ENCODE measurements at regions not wholly inside any gene's neighbourhood (a gene's known extent, or its start where the extent isn't known, plus 50 kb on each side); places are given as distances from the start of the nearest gene placed in this dataset.
"Not testable (repeated sequence)": the region's sequence is repeated elsewhere in the genome, so short reads cannot be mapped to it uniquely, and the experiment has no call there.

DNA sequence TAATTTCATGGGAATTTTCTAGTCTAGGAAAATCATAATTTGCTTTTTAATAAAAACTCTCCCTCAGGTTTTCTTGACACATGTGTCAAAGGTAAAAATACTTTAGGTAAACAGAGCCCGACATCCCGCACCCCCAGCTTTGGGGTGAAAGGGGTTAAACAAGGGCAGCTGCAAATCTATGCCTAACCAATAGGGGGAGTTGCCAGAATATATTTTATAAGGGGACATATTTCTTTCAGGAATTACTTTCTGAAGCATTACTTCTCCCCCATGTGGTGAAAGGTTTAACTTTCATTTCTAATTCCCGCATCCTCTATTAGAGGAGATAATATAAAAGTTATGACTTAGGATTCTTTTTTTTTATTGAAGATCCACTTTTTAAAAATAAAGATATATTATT, 53.9 kb upstream of the HEPH start:
- Mint-ChIP-seq H3K36me3 (no peaks in the 10 kb centered on the region), H3K4me3 (no peak overlapping the region), H3K9me3 (no peaks in the 10 kb centered on the region), H3K27me3 (no peaks in the 10 kb centered on the region), H3K4me1 (peaks cover 11% of the 10 kb centered on the region), H3K27ac (no peak overlapping the region)
- peak; percentile 27 for ATAC-seq (ENCODE audit: low read depth)
- peak in 1 of 2 donors; percentile 23 for DNase-seq (ENCODE audit: low spot score in 2 of 2)

DNA sequence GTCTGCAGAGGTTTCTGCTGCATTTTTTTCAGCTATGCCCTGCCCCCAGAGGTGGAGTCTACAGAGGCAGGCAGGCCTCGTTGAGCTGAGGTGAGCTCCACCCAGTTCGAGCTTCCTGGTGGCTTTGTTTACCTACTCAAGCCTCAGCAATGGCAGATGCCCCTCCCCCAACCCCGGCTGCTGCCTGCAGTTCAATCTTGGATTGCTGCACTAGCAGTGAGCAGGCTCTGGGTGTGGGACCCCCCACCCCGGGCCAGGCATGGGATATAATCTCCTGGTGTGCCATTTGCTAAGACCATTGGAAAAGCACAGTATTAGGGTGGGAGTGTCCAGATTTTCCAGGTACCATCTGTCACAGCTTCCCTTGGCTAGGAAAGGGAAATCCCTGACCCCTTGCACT, 56.2 kb upstream of the HEPH start:
- H3K4me1 Mint-ChIP-seq: peaks cover 14% of the 10 kb centered on the region
- DNase-seq (ENCODE audit: low spot score in 2 of 2); H3K36me3 Mint-ChIP-seq; H3K27ac Mint-ChIP-seq; H3K27me3 Mint-ChIP-seq; H3K4me3 Mint-ChIP-seq; H3K9me3 Mint-ChIP-seq; ATAC-seq (ENCODE audit: low read depth): not testable (repeated sequence)

DNA sequence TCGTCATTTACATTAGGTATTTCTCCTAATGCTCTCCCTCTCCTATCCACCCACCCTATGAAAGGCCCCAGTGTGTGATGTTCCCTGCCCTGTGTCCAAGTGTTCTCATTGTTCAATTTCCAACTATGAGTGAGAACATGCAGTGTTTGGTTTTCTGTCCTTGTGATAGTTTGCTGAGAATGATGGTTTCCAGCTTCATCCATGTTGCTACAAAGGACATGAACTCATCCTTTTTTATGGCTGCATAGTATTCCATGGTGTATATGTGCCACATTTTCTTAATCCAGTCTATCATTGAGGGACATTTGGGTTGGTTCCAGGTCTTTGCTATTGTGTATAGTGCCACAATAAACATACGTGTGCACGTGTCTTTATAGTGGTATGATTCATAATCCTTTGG, 61.6 kb upstream of the HEPH start:
- H3K27me3 Mint-ChIP-seq; H3K4me3 Mint-ChIP-seq; H3K36me3 Mint-ChIP-seq; DNase-seq (ENCODE audit: low spot score in 2 of 2); ATAC-seq (ENCODE audit: low read depth); H3K27ac Mint-ChIP-seq; H3K9me3 Mint-ChIP-seq; H3K4me1 Mint-ChIP-seq: not testable (repeated sequence)

DNA sequence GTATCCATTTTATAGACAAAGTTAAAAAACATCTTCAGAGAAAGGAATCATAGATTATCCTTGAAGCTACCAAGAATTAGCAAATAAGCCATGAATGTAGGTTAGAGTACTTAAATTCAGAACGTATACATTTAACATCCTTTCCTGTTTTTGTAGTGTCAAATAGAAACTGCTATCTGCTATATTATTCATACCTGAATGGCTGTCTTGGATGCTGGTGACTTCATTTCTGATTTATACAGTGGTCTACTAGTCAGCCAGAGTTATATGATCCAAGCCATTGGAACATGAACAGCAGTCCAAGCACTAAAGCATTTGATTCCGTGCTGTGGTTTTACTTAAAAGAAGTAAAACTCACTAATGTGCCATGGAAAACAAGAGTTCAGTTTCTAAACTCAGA, 58.3 kb upstream of the VSIG4 start:
- Mint-ChIP-seq H3K27me3 (no peaks in the 10 kb centered on the region), H3K36me3 (no peaks in the 10 kb centered on the region), H3K9me3 (no peaks in the 10 kb centered on the region), H3K4me3 (no peak overlapping the region), H3K27ac (no peak overlapping the region), H3K4me1 (no peaks in the 10 kb centered on the region)
- no peak for DNase-seq (ENCODE audit: low spot score in 2 of 2)
- no peak for ATAC-seq (ENCODE audit: low read depth)

DNA sequence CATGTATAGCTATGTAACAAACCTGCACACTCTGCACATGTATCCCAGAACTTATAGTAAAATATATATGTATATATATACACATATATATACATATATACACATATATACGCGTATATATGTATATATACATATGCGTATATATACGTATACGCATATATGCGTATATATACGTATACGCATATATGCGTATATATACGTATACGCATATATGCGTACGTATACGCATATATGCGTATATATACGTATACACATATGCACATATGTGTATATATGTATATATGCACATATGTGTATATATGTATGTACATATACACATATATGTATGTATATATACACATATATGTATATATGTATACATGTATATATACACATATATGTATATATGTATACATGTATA, 57.1 kb upstream of the VSIG4 start:
- H3K27me3 Mint-ChIP-seq; ATAC-seq (ENCODE audit: low read depth); H3K9me3 Mint-ChIP-seq; DNase-seq (ENCODE audit: low spot score in 2 of 2); H3K36me3 Mint-ChIP-seq; H3K27ac Mint-ChIP-seq; H3K4me1 Mint-ChIP-seq; H3K4me3 Mint-ChIP-seq: not testable (repeated sequence)

DNA sequence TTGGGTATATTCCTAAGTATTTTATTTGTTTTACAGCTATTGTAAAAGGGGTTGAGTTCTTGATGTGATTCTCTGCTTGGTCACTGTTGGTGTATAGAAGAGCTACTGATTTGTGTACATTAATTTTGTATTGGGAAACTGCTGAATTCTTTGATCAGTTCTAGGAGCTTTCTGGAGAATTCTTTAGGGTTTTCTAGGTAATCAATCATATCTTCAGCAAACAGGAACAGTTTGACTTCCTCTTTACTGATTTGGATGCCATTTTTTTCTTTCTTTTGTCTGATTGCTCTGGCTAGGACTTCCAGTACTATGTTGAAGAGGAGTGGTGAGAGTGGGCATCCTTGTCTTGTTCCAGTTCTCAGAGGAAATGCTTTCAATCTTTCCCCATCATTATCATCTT, 50.1 kb upstream of the VSIG4 start:
- not testable (repeated sequence) for H3K9me3 Mint-ChIP-seq; H3K27ac Mint-ChIP-seq; DNase-seq (ENCODE audit: low spot score in 2 of 2); H3K4me1 Mint-ChIP-seq; ATAC-seq (ENCODE audit: low read depth); H3K4me3 Mint-ChIP-seq; H3K27me3 Mint-ChIP-seq; H3K36me3 Mint-ChIP-seq

Data from memory B cell (primary cell).